ENCODE measurements at regions not wholly inside any gene's neighbourhood (a gene's known extent, or its start where the extent isn't known, plus 50 kb on each side); places are given as distances from the start of the nearest gene placed in this dataset.

DNA sequence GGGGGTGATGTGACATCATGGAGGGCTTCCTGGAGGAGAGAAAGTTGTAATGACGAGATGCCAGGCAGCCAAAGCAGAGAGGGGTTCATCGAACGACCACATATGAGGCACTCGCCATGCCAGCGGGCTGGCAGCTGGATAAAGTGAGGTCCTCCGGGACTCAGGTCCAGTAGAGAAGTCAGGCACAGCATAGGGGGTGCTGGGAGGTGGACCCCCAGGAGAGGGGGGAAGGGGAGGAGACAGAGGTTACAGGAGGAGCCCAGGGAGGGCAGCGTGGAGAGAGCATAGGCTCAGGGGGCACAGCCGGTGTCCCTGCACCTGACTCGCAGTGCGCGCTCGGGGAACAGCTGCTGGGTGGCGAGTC lies 174.7 kb downstream of the BMP7 start:
- H3K79me2 ChIP-seq (ENCODE audit: low read length) = no peaks in the 10 kb centered on the region
- H3K9me3 ChIP-seq (ENCODE audit: low read length) = no peaks in the 10 kb centered on the region
- no peak overlapping the region for H3K4me2 ChIP-seq (ENCODE audit: low read length)
- H3K27me3 ChIP-seq (ENCODE audit: low read length) = peaks cover 24% of the 10 kb centered on the region
- no peak overlapping the region for H3K4me3 ChIP-seq (ENCODE audit: low read length)
- no peaks in the 10 kb centered on the region for H3K4me1 ChIP-seq (ENCODE audit: insufficient read depth, low read length)
- H3K27ac ChIP-seq (ENCODE audit: low read length) = no peak overlapping the region
- H4K20me1 ChIP-seq (ENCODE audit: low read length) = no peaks in the 10 kb centered on the region
- intact Hi-C loops (cut with micrococcal nuclease) = loop anchor here (1.0 to 10.0 kb wide), 2 partner anchors 241 to 403 kb away; no protein-coding TSS in a partner anchor
- BruUV-seq (replicated peaks) = no TSS peak
- ATAC-seq = no peak
- CTCF ChIA-PET = interaction anchor here (0.7 to 1.3 kb wide), 2 partner anchors 75 to 240 kb away, joined by 3 read pairs; no protein-coding TSS in a partner anchor
- H3K9me2 ChIP-seq (replicated peaks; ENCODE audit: low read length) = no peaks in the 10 kb centered on the region
- H3K36me3 ChIP-seq (ENCODE audit: low read depth, low read length) = no peaks in the 10 kb centered on the region
- no peaks in the 10 kb centered on the region for H3F3A ChIP-seq (ENCODE audit: low read length, unreplicated experiment)
- H3K9ac ChIP-seq (ENCODE audit: low read length) = no peak overlapping the region
- no peak overlapping the region for H2AFZ ChIP-seq (ENCODE audit: low read length)
- DNase-seq = no peak
- TF ChIP-seq EZH2 (IDR thresholded peaks at IDR 0.05; ENCODE audit: low read length, unreplicated experiment) (no peak), EZH2phosphoT487 (IDR thresholded peaks at IDR 0.05; ENCODE audit: borderline replicate concordance, low read length) (no peak)
- TF ChIP-seq, protein P1, sequence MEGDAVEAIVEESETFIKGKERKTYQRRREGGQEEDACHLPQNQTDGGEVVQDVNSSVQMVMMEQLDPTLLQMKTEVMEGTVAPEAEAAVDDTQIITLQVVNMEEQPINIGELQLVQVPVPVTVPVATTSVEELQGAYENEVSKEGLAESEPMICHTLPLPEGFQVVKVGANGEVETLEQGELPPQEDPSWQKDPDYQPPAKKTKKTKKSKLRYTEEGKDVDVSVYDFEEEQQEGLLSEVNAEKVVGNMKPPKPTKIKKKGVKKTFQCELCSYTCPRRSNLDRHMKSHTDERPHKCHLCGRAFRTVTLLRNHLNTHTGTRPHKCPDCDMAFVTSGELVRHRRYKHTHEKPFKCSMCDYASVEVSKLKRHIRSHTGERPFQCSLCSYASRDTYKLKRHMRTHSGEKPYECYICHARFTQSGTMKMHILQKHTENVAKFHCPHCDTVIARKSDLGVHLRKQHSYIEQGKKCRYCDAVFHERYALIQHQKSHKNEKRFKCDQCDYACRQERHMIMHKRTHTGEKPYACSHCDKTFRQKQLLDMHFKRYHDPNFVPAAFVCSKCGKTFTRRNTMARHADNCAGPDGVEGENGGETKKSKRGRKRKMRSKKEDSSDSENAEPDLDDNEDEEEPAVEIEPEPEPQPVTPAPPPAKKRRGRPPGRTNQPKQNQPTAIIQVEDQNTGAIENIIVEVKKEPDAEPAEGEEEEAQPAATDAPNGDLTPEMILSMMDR (conservative IDR thresholded peaks at IDR 0.05; ENCODE audit: low read depth, low read length) = no peak
- POLR2A ChIA-PET (ENCODE audit: unreplicated experiment) = no interaction called here

DNA sequence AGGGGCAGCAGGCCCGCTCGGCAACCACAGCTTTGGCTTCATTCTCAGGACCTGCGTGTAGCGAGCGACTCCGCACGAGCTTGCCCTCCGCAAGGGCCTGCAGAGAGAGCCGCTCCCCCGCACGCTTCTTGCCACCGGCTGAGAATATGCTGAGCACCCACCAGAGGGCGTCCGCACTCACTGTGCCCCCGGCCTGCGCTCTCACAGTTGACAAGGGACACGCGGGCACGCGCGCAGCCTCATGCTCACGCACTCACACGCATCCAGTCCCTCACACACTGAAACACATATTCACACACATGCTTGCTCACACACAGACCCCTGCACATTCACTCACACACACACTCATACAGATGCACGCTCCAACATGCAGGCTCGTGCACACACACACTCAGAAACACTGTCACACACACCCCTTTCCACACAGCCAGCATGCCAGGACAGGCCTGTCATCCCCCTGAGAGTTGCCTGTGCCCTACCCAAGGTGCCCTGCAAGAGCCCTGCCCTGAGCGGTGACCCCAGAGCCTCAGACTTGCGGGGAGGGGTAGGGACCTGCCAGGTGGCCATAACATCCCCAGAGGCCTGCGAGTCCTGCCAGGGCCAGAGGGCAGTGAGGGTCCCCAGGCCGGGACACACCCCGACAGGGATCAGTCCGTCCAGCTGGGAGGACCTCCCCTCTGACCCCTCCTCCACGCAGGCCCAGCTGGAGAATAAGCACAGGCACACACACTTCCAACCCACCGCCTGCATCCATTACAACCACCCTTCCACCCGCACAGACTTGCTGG lies 174.1 kb downstream of the BMP7 start:
- Histone ChIP-seq H2AFZ (ENCODE audit: low read length) (peak overlapping the region; percentile 49), H3K9me3 (ENCODE audit: low read length) (no peaks in the 10 kb centered on the region), H3K4me3 (ENCODE audit: low read length) (no peak overlapping the region), H3K9me2 (replicated peaks; ENCODE audit: low read length) (no peaks in the 10 kb centered on the region), H3K36me3 (ENCODE audit: low read depth, low read length) (no peaks in the 10 kb centered on the region), H3K9ac (ENCODE audit: low read length) (no peak overlapping the region), H3K4me1 (ENCODE audit: insufficient read depth, low read length) (no peaks in the 10 kb centered on the region), H3F3A (ENCODE audit: low read length, unreplicated experiment) (no peaks in the 10 kb centered on the region), H4K20me1 (ENCODE audit: low read length) (no peaks in the 10 kb centered on the region), H3K4me2 (ENCODE audit: low read length) (peak overlapping the region; percentile 24; the same call in 1 of the 2 replicates), H3K27ac (ENCODE audit: low read length) (no peak overlapping the region), H3K27me3 (ENCODE audit: low read length) (peaks cover 30% of the 10 kb centered on the region), H3K79me2 (ENCODE audit: low read length) (no peaks in the 10 kb centered on the region)
- ATAC-seq (peak; percentile 71), DNase-seq (peak; percentile 81)
- BruUV-seq (replicated peaks) = no TSS peak
- TF ChIP-seq EZH2 (IDR thresholded peaks at IDR 0.05; ENCODE audit: low read length, unreplicated experiment) = no peak
- TF ChIP-seq, protein P1 (conservative IDR thresholded peaks at IDR 0.05; ENCODE audit: low read depth, low read length) = peak; percentile 92
- intact Hi-C loops (cut with micrococcal nuclease) = loop anchor here (1.0 to 10.0 kb wide), 2 partner anchors 240 to 402 kb away; no protein-coding TSS in a partner anchor
- ChIA-PET POLR2A (ENCODE audit: unreplicated experiment) (no interaction called here), CTCF (interaction anchor here (0.7 to 1.3 kb wide), 2 partner anchors 75 to 240 kb away, joined by 3 read pairs; no protein-coding TSS in a partner anchor)

All from PC-3 (cell line).